ENCODE measurements at regions not wholly inside any gene's neighbourhood (a gene's known extent, or its start where the extent isn't known, plus 50 kb on each side); places are given as distances from the start of the nearest gene placed in this dataset.

GRCh38 chr1:67952071-67952470, 98.4 kb downstream of the DIRAS3 start:
- no peak for TF ChIP-seq POLR2A (IDR thresholded peaks at IDR 0.05; ENCODE audit: low read length)
- TF ChIP-seq GATA1 (IDR thresholded peaks at IDR 0.05; ENCODE audit: low read depth, low read length) = no peak

Measured in erythroblast (primary cell).